ENCODE measurements at regions not wholly inside any gene's neighbourhood (a gene's known extent, or its start where the extent isn't known, plus 50 kb on each side); places are given as distances from the start of the nearest gene placed in this dataset.

DNA sequence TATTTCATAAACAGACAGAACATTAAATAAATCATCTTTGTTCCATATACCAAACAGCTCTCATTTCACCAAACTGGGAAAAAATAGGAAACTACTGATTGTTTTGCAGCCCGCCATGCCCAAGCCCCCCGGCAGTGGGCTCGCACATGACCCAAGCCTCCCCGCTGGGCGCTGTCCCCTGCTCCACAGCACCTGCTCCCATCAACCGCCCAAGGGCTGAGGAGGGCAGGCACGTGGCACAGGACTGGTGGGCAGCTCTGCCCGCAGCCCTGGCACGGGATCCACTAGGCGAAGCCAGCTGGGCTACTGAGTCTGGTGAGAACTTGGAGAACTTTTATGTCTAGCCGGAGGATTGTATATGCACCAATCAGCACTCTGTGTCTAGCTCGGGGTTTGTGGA lies 554.8 kb upstream of the CCNG1 start:
- H3K27me3 ChIP-seq (ENCODE audit: control insufficient read depth, insufficient read depth, low read length), result no peaks in the 10 kb centered on the region
- FAIRE-seq (no peak), DNase-seq (ENCODE audit: low read depth) (no peak)
- no peak overlapping the region for H3K4me3 ChIP-seq (ENCODE audit: low read depth, low read length)
- TF ChIP-seq, protein P1, sequence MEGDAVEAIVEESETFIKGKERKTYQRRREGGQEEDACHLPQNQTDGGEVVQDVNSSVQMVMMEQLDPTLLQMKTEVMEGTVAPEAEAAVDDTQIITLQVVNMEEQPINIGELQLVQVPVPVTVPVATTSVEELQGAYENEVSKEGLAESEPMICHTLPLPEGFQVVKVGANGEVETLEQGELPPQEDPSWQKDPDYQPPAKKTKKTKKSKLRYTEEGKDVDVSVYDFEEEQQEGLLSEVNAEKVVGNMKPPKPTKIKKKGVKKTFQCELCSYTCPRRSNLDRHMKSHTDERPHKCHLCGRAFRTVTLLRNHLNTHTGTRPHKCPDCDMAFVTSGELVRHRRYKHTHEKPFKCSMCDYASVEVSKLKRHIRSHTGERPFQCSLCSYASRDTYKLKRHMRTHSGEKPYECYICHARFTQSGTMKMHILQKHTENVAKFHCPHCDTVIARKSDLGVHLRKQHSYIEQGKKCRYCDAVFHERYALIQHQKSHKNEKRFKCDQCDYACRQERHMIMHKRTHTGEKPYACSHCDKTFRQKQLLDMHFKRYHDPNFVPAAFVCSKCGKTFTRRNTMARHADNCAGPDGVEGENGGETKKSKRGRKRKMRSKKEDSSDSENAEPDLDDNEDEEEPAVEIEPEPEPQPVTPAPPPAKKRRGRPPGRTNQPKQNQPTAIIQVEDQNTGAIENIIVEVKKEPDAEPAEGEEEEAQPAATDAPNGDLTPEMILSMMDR (IDR thresholded peaks at IDR 0.05; ENCODE audit: insufficient read depth, low read length, severe bottlenecking), result no peak
- H3K36me3 ChIP-seq (ENCODE audit: control insufficient read depth, insufficient read depth, low read length), result no peaks in the 10 kb centered on the region

DNA sequence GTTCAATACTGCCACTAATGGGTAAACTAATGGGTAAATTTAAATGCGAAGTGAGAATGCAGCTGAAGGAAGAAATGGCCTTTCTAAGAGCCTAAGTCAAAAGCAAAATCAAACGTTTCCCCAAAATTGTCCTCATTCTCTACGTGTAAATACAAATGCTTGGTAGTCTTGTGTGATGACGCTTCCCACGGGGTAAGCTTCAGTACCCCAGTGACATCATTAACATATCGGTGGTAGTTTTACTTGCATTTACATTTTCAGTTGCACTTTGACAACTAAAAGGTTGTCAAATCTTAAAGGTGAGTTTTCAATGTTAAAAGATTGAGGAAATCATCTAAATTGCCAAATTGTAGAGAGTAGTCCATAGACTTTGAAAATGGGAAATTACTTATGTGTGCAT lies 550.7 kb upstream of the CCNG1 start:
- no peak for FAIRE-seq

DNA sequence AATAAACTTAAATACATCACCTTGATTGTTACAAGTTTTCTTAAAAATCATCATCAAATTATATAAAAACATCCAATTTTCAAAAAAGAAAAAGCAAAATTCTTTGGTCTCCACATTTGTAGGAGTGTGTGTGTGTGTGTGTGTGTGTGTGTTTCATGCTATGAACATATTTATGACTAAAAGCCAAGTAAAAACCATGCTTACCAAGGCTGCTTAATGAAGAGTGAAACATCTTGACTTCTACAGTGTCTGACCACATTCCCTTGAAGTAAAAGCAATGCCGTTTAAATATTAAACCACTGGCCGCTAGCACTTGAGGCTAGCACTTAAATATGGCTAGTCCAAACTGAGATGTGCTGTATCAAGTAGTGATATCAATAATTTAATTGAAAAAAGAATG lies 549.1 kb upstream of the CCNG1 start:
- no peaks in the 10 kb centered on the region for H3K36me3 ChIP-seq (ENCODE audit: control insufficient read depth, insufficient read depth, low read length)
- FAIRE-seq, result no peak
- DNase-seq (ENCODE audit: low read depth), result no peak

More for the DNA sequence above, 550.7 kb upstream of the CCNG1 start:
- DNase-seq (ENCODE audit: low read depth), result no peak
- TF ChIP-seq, protein P1 (IDR thresholded peaks at IDR 0.05; ENCODE audit: insufficient read depth, low read length, severe bottlenecking), result no peak
- Histone ChIP-seq H3K36me3 (ENCODE audit: control insufficient read depth, insufficient read depth, low read length) (no peaks in the 10 kb centered on the region), H3K27me3 (ENCODE audit: control insufficient read depth, insufficient read depth, low read length) (no peaks in the 10 kb centered on the region), H3K4me3 (ENCODE audit: low read depth, low read length) (no peak overlapping the region)

DNA sequence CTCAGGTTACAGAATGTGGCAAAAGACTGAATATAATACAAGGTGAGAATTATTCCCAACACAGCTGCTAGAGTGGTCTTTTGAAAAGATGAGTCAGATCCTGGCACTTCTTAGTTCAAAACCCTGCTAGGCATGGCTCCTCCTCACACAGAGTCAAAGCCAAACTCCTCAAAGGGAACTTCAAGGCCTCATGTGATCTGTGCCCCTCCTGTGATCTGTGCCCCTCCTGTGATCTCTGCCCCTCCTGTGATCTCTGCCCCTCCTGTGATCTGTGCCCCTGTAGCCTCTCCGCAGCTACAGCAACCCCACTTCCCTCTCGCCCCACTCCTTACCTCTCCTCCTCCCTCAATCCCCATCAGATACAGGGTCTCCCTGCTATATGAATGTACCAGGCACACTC lies 525.5 kb upstream of the CCNG1 start:
- no peaks in the 10 kb centered on the region for H3K36me3 ChIP-seq (ENCODE audit: control insufficient read depth, insufficient read depth, low read length)
- DNase-seq (ENCODE audit: low read depth) (no peak), FAIRE-seq (no peak)
- no peaks in the 10 kb centered on the region for H3K27me3 ChIP-seq (ENCODE audit: control insufficient read depth, insufficient read depth, low read length)
- TF ChIP-seq, protein P1 (IDR thresholded peaks at IDR 0.05; ENCODE audit: insufficient read depth, low read length, severe bottlenecking), result no peak
- no peak overlapping the region for H3K4me3 ChIP-seq (ENCODE audit: low read depth, low read length)

More for the DNA sequence above, 549.1 kb upstream of the CCNG1 start:
- Histone ChIP-seq H3K27me3 (ENCODE audit: control insufficient read depth, insufficient read depth, low read length) (no peaks in the 10 kb centered on the region), H3K4me3 (ENCODE audit: low read depth, low read length) (no peak overlapping the region)
- TF ChIP-seq, protein P1 (IDR thresholded peaks at IDR 0.05; ENCODE audit: insufficient read depth, low read length, severe bottlenecking), result no peak

DNA sequence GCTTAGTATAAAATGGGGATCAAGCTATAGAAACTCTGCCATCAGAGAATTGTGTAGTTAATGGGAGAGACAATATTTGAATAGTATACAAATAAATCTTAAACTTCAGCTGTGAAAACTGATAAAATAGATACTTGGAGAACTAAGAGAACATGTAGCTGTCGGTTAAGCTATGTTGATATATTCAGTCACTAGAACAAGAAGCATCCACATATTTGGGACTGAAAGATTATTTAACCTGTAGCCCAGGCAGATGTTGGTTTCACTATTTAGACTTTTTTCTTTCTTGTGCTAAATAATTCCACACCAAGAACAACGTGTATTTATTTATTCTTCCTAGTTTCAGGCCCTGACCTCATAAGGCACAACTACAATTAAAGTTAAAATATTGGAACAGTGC lies 521.0 kb upstream of the CCNG1 start:
- Histone ChIP-seq H3K4me3 (ENCODE audit: low read depth, low read length) (no peak overlapping the region), H3K27me3 (ENCODE audit: control insufficient read depth, insufficient read depth, low read length) (no peaks in the 10 kb centered on the region), H3K36me3 (ENCODE audit: control insufficient read depth, insufficient read depth, low read length) (no peaks in the 10 kb centered on the region)
- FAIRE-seq, result no peak
- no peak for DNase-seq (ENCODE audit: low read depth)
- TF ChIP-seq, protein P1 (IDR thresholded peaks at IDR 0.05; ENCODE audit: insufficient read depth, low read length, severe bottlenecking), result no peak

DNA sequence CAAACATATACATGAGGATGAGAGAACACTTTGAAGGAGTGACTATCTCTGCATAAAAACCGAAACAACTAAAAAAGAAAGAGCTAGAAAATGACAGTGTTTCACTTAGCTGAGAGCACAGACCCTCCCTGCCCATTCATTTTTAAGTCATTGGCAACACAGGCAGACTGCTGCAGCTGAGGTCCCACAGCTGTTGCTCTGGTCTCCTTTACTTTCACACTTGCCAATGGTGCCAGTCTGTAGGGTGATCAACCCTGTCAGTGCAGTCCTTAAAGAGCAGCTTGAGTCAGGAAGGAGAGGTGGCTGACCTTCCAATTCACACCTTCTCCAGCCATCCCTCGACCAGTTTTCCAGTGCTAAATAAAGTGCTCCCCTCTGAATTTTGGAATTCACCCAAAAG lies 508.3 kb upstream of the CCNG1 start:
- TF ChIP-seq, protein P1 (IDR thresholded peaks at IDR 0.05; ENCODE audit: insufficient read depth, low read length, severe bottlenecking), result no peak
- DNase-seq (ENCODE audit: low read depth) (no peak), FAIRE-seq (no peak)
- Histone ChIP-seq H3K27me3 (ENCODE audit: control insufficient read depth, insufficient read depth, low read length) (no peaks in the 10 kb centered on the region), H3K4me3 (ENCODE audit: low read depth, low read length) (no peak overlapping the region), H3K36me3 (ENCODE audit: control insufficient read depth, insufficient read depth, low read length) (no peaks in the 10 kb centered on the region)
